Fibroblast of skin of back (primary cell): ENCODE measurements at regions not wholly inside any gene's neighbourhood (a gene's known extent, or its start where the extent isn't known, plus 50 kb on each side); places are given as distances from the start of the nearest gene placed in this dataset.
A peak's percentile ranks its signal among the peaks of the same experiment; 100 is the strongest.
"Not testable (repeated sequence)": the region's sequence is repeated elsewhere in the genome, so short reads cannot be mapped to it uniquely, and the experiment has no call there.

Experiments used
- DNase-seq: peaks from one replicate; pipeline ENCODE4 v3.0.0-alpha.2; 2013

GRCh38 chr11:107276077-107276476 lies 181.5 kb downstream of the CWF19L2 start:
- DNase-seq, result no peak

GRCh38 chr11:107275632-107276031 lies 182.0 kb downstream of the CWF19L2 start:
- DNase-seq, result peak; percentile 5

- no peak for DNase-seq
These were observed 183.5 kb downstream of the CWF19L2 start for GRCh38 chr11:107274138-107274537.

- no peak for DNase-seq
These were observed 185.1 kb downstream of the CWF19L2 start for GRCh38 chr11:107272561-107272960.

GRCh38 chr11:107271425-107271824 lies 186.2 kb downstream of the CWF19L2 start:
- no peak for DNase-seq

GRCh38 chr11:107268977-107269376 lies 188.6 kb downstream of the CWF19L2 start:
- DNase-seq, result no peak

GRCh38 chr11:107266455-107266854 lies 191.2 kb downstream of the CWF19L2 start:
- no peak for DNase-seq

- DNase-seq, result no peak
These were observed 192.0 kb downstream of the CWF19L2 start for GRCh38 chr11:107265591-107266121.

GRCh38 chr11:107263844-107264563 lies 193.6 kb downstream of the CWF19L2 start:
- DNase-seq, result no peak

GRCh38 chr11:107259811-107260221 lies 197.8 kb downstream of the CWF19L2 start:
- no peak for DNase-seq

- DNase-seq, result no peak
These were observed 199.9 kb downstream of the CWF19L2 start for GRCh38 chr11:107257710-107258109.

GRCh38 chr11:107253661-107254060 lies 204.0 kb downstream of the CWF19L2 start:
- DNase-seq, result not testable (repeated sequence)

GRCh38 chr11:107252429-107253161 lies 205.0 kb downstream of the CWF19L2 start:
- no peak for DNase-seq

GRCh38 chr11:107251298-107251697 lies 206.3 kb downstream of the CWF19L2 start:
- DNase-seq, result no peak

- no peak for DNase-seq
These were observed 207.6 kb downstream of the CWF19L2 start for GRCh38 chr11:107250017-107250416.

GRCh38 chr11:107249054-107249453 lies 208.6 kb downstream of the CWF19L2 start:
- DNase-seq, result no peak

GRCh38 chr11:107247167-107247861 lies 210.3 kb downstream of the CWF19L2 start:
- no peak for DNase-seq

GRCh38 chr11:107243929-107244328 lies 213.7 kb downstream of the CWF19L2 start:
- DNase-seq, result no peak

- no peak for DNase-seq
These were observed 214.2 kb upstream of the GUCY1A2 start for GRCh38 chr11:107232451-107232850.

- no peak for DNase-seq
These were observed 206.6 kb upstream of the GUCY1A2 start for GRCh38 chr11:107224836-107225235.

GRCh38 chr11:107222916-107223460 lies 204.7 kb upstream of the GUCY1A2 start:
- no peak for DNase-seq

GRCh38 chr11:107222431-107222830 lies 204.2 kb upstream of the GUCY1A2 start:
- no peak for DNase-seq

GRCh38 chr11:107221748-107222285 lies 203.5 kb upstream of the GUCY1A2 start:
- DNase-seq, result no peak
